ENCODE measurements at regions not wholly inside any gene's neighbourhood (a gene's known extent, or its start where the extent isn't known, plus 50 kb on each side); places are given as distances from the start of the nearest gene placed in this dataset.

DNA sequence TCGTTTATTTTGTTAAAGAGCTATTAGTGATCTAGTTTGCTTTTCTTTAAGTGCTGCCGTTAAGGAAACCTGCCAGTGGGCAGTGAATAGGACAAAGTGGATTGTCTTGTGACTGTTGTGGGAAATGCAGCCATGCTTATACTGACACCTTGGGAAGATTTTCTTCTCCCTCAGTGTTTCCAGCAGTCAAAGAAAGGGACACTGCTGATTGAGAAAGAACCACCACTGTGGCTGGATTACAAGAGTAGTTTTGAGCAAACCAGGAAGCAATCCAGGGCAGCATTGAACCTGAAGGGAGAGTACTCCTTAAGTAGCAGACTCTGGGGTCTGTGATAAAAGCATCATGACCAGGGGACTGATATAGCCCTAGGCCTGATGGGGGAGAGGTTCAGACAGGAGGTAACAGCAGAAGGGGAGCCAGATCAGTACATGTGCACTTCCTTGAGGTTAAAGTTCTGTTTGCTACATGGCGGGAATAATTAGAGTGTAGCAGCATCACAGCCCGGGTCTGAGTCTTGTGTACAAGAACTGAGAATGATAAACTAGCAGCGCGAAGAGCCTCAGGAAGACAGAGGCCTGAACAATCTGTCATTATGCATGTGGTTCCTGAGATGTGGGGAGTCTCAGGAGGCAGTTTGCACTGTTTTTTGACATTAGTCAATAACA is 167.8 kb downstream of the C11orf91 start:
- POLR2A ChIA-PET, result no interaction called here
- Mint-ChIP-seq H3K4me3 (ENCODE audit: unreplicated experiment) (no peak overlapping the region), H3K27ac (ENCODE audit: low read depth, unreplicated experiment) (no peak overlapping the region), H3K9me3 (ENCODE audit: unreplicated experiment) (no peaks in the 10 kb centered on the region), H3K27me3 (ENCODE audit: insufficient read depth, unreplicated experiment) (no peaks in the 10 kb centered on the region), H3K4me1 (ENCODE audit: insufficient read depth, unreplicated experiment) (no peaks in the 10 kb centered on the region), H3K36me3 (ENCODE audit: insufficient read depth, unreplicated experiment) (no peaks in the 10 kb centered on the region)
- TF ChIP-seq, protein P1, sequence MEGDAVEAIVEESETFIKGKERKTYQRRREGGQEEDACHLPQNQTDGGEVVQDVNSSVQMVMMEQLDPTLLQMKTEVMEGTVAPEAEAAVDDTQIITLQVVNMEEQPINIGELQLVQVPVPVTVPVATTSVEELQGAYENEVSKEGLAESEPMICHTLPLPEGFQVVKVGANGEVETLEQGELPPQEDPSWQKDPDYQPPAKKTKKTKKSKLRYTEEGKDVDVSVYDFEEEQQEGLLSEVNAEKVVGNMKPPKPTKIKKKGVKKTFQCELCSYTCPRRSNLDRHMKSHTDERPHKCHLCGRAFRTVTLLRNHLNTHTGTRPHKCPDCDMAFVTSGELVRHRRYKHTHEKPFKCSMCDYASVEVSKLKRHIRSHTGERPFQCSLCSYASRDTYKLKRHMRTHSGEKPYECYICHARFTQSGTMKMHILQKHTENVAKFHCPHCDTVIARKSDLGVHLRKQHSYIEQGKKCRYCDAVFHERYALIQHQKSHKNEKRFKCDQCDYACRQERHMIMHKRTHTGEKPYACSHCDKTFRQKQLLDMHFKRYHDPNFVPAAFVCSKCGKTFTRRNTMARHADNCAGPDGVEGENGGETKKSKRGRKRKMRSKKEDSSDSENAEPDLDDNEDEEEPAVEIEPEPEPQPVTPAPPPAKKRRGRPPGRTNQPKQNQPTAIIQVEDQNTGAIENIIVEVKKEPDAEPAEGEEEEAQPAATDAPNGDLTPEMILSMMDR (IDR thresholded peaks at IDR 0.05; ENCODE audit: unreplicated experiment), result no peak
- CTCF ChIA-PET, result interaction anchor here (0.7 to 1.2 kb wide), 2 partner anchors 89 to 1318 kb away, joined by 3 read pairs; no protein-coding TSS in a partner anchor
- DNase-seq (ENCODE audit: unreplicated experiment), result no peak
- intact Hi-C loops (cut with micrococcal nuclease), result no loop called here
- BruUV-seq (replicated peaks), result no TSS peak

DNA sequence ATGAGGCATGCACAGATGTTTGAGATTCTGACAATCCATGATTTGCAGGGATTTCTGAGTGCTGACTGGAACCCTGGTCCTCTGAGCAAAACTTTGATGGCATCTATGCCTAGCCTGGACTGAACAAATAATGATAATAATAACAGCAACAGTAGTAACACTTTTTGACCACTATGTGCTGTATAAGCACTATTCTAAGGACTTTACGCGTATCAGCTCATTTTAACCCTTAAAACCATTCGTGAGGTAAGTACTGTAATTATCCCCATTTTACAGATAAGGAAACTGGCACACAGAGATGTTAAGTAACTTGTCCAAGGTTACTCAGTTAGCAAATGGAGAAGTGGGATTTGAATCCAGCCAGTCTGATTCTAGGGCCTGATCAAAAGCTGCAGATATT is 168.4 kb downstream of the C11orf91 start:
- ChIA-PET CTCF (interaction anchor here (1.2 kb wide), 1 partner anchor 88 kb away, joined by 3 read pairs; no protein-coding TSS in a partner anchor), POLR2A (no interaction called here)
- Mint-ChIP-seq H3K27ac (ENCODE audit: low read depth, unreplicated experiment) (no peak overlapping the region), H3K9me3 (ENCODE audit: unreplicated experiment) (peaks cover 1% of the 10 kb centered on the region), H3K4me3 (ENCODE audit: unreplicated experiment) (no peak overlapping the region), H3K36me3 (ENCODE audit: insufficient read depth, unreplicated experiment) (no peaks in the 10 kb centered on the region), H3K4me1 (ENCODE audit: insufficient read depth, unreplicated experiment) (no peaks in the 10 kb centered on the region), H3K27me3 (ENCODE audit: insufficient read depth, unreplicated experiment) (peaks cover 2% of the 10 kb centered on the region)
- no peak for DNase-seq (ENCODE audit: unreplicated experiment)
- no TSS peak for BruUV-seq (replicated peaks)
- TF ChIP-seq, protein P1 (IDR thresholded peaks at IDR 0.05; ENCODE audit: unreplicated experiment), result no peak
- intact Hi-C loops (cut with micrococcal nuclease), result no loop called here

DNA sequence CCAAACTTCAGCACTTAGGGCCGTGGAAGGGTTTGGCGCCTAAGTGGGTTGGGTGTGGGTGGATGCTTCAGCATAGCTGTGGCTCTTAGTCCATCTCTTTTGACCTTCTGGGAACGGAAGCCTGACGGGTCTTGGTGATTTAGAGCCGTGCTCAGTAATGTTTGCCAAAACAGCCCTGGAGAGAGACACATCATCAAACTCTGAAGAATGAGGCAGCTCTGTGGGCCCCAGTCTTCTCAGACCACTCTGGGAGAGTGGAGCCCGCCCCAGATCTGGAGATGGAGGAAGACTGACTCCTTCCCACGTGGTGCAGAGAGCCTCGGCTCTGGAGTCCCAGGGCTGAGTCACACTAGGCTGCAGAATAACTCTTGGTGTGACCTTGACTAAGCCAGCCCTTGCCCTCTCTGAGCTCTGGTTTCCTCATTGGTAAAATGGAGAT is 168.9 kb downstream of the C11orf91 start:
- intact Hi-C loops (cut with micrococcal nuclease), result no loop called here
- no peaks in the 10 kb centered on the region for H3K36me3 Mint-ChIP-seq (ENCODE audit: insufficient read depth, unreplicated experiment)
- TF ChIP-seq, protein P1 (IDR thresholded peaks at IDR 0.05; ENCODE audit: unreplicated experiment), result no peak
- BruUV-seq (replicated peaks), result no TSS peak
- CTCF ChIA-PET, result interaction anchor here (1.2 kb wide), 1 partner anchor 88 kb away, joined by 3 read pairs; no protein-coding TSS in a partner anchor
- POLR2A ChIA-PET, result no interaction called here
- H3K4me3 Mint-ChIP-seq (ENCODE audit: unreplicated experiment), result no peak overlapping the region
- H3K27ac Mint-ChIP-seq (ENCODE audit: low read depth, unreplicated experiment), result no peak overlapping the region
- H3K9me3 Mint-ChIP-seq (ENCODE audit: unreplicated experiment), result peaks cover 6% of the 10 kb centered on the region
- no peaks in the 10 kb centered on the region for H3K4me1 Mint-ChIP-seq (ENCODE audit: insufficient read depth, unreplicated experiment)
- H3K27me3 Mint-ChIP-seq (ENCODE audit: insufficient read depth, unreplicated experiment), result peaks cover 7% of the 10 kb centered on the region
- peak; percentile 13 for DNase-seq (ENCODE audit: unreplicated experiment)

DNA sequence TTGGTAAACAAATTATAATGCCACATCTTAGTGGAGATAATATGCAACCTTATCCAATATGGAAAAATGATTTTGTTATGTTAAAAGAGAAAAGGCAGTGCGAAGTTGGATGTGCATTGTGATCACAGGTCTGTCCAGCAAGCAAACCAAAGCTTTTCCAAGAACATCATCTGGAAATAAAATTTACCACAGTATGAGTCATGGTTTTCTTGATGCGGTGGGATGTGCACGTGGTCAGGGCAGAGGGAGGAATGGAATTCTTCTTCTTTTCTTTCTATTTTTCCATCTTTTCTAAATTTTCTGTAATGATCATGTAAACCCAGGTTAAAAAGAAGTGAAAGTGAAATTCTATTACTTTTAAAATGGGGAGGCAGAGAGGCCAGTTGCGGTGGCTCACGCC is 169.8 kb downstream of the C11orf91 start:
- peaks cover 8% of the 10 kb centered on the region for H3K9me3 Mint-ChIP-seq (ENCODE audit: unreplicated experiment)
- intact Hi-C loops (cut with micrococcal nuclease), result no loop called here
- H3K27me3 Mint-ChIP-seq (ENCODE audit: insufficient read depth, unreplicated experiment), result peaks cover 16% of the 10 kb centered on the region
- H3K36me3 Mint-ChIP-seq (ENCODE audit: insufficient read depth, unreplicated experiment), result no peaks in the 10 kb centered on the region
- H3K4me1 Mint-ChIP-seq (ENCODE audit: insufficient read depth, unreplicated experiment), result no peaks in the 10 kb centered on the region
- ChIA-PET CTCF (no interaction called here), POLR2A (no interaction called here)
- H3K4me3 Mint-ChIP-seq (ENCODE audit: unreplicated experiment), result no peak overlapping the region
- peak; percentile 16 for DNase-seq (ENCODE audit: unreplicated experiment)
- no peak overlapping the region for H3K27ac Mint-ChIP-seq (ENCODE audit: low read depth, unreplicated experiment)
- TF ChIP-seq, protein P1 (IDR thresholded peaks at IDR 0.05; ENCODE audit: unreplicated experiment), result no peak
- no TSS peak for BruUV-seq (replicated peaks)
